H1 (cell line): ENCODE measurements at regions not wholly inside any gene's neighbourhood (a gene's known extent, or its start where the extent isn't known, plus 50 kb on each side); places are given as distances from the start of the nearest gene placed in this dataset.
A peak's percentile ranks its signal among the peaks of the same experiment; 100 is the strongest.

ENCODE experiments used
- CTCF ChIA-PET: fragments of 300-600 bp; sonication (Branson Sonifier 250); formaldehyde crosslinking; loops from one replicate; lab custom pipeline; 2021; ENCODE audit not compliant: partially characterized antibody; lab: Charles Lee
- POLR2A ChIA-PET: fragments of 300-600 bp; sonication (Branson Sonifier 250); formaldehyde crosslinking; loops from one replicate; lab custom pipeline; 2021; ENCODE audit warnings: inconsistent platforms; ENCODE audit not compliant: partially characterized antibody; lab: Charles Lee
- DNase-seq, 2 experiments: peaks; one replicate each; pipeline versions ENCODE4 v3.0.0 to v3.0.0-alpha.2; 2010 to 2022; ENCODE audit warnings: low spot score in 2 of 2, low read depth in 1 of 2, mixed read lengths in 1 of 2
- FAIRE-seq: peaks from 2 replicates; lab custom pipeline; 2011; peaks lifted over from hg19 to GRCh38; lab: Jason Lieb, UNC
- H2AFZ ChIP-seq: 2 replicates; pipeline ENCODE4 v1.8.1; 2012; ENCODE audit warnings: low read length, inconsistent platforms
- H2AK5ac ChIP-seq: 2 replicates; pipeline ENCODE4 v1.6.1; 2013; ENCODE audit warnings: low read depth, low read length
- H2BK120ac ChIP-seq: replicated peaks from 2 replicates; pipeline ENCODE3; 2013; ENCODE audit warnings: low read depth, low read length, inconsistent platforms
- H2BK12ac ChIP-seq: 2 replicates; pipeline ENCODE4 v1.6.1; 2013; ENCODE audit warnings: low read depth, low read length
- H2BK15ac ChIP-seq: 2 replicates; pipeline ENCODE4 v1.6.1; 2013; ENCODE audit warnings: low read length
- H2BK20ac ChIP-seq: 2 replicates; pipeline ENCODE4 v1.6.1; 2013; ENCODE audit warnings: low read length
- H2BK5ac ChIP-seq: 2 replicates; pipeline ENCODE4 v1.6.1; 2013; ENCODE audit warnings: low read depth, low read length
- H3K14ac ChIP-seq: 2 replicates; pipeline ENCODE4 v1.6.1; 2013; ENCODE audit warnings: inconsistent platforms; ENCODE audit not compliant: insufficient read length
- H3K18ac ChIP-seq: 2 replicates; pipeline ENCODE4 v1.6.1; 2013; ENCODE audit warnings: low read length; ENCODE audit errors: extremely low read depth
- H3K23ac ChIP-seq: 2 replicates; pipeline ENCODE4 v1.6.1; 2013; ENCODE audit warnings: inconsistent platforms; ENCODE audit not compliant: insufficient read length
- H3K23me2 ChIP-seq: 2 replicates; pipeline ENCODE4 v1.6.1; 2013; ENCODE audit warnings: low read depth, low read length
- H3K27ac ChIP-seq: 2 replicates; pipeline ENCODE4 v1.6.1; 2011; ENCODE audit warnings: low read depth, low read length, inconsistent platforms
- H3K27me3 ChIP-seq, 4 experiments: replicated peaks in 1 of 4; 1 replicate in 1 of 4; 2 replicates in 3 of 4; pipeline versions ENCODE4 v1.6.1 to v1.8.1; 2011 to 2013; ENCODE audit warnings: low read length in 3 of 4, mild to moderate bottlenecking in 3 of 4, inconsistent platforms in 2 of 4, mixed read lengths in 2 of 4, moderate library complexity in 1 of 4; ENCODE audit not compliant: control insufficient read depth in 3 of 4, insufficient read depth in 3 of 4; ENCODE audit errors: extremely low read depth in 1 of 4
- H3K36me3 ChIP-seq, 4 experiments: 2 replicates each; pipeline versions ENCODE4 v1.6.1 to v1.8.1; 2011 to 2013; ENCODE audit warnings: mild to moderate bottlenecking in 4 of 4, low read length in 3 of 4, moderate library complexity in 2 of 4, control low read depth in 1 of 4, inconsistent platforms in 1 of 4; ENCODE audit not compliant: insufficient read depth in 4 of 4, control insufficient read depth in 2 of 4
- H3K4ac ChIP-seq: replicated peaks from 2 replicates; pipeline ENCODE3; 2013; ENCODE audit warnings: low read length, low read depth, mixed read lengths, inconsistent platforms; ENCODE audit not compliant: insufficient read length
- H3K4me1 ChIP-seq, 4 experiments: replicated peaks in 1 of 4; 1 replicate in 1 of 4; 2 replicates in 3 of 4; pipeline versions ENCODE4 v1.6.1 to v1.8.1; 2011 to 2013; ENCODE audit warnings: low read length in 3 of 4, inconsistent platforms in 2 of 4, mixed read lengths in 1 of 4; ENCODE audit not compliant: insufficient read depth in 4 of 4, control insufficient read depth in 3 of 4
- H3K4me2 ChIP-seq, 2 experiments: 2 replicates each; pipeline versions ENCODE4 v1.6.1 to v1.8.1; 2011 to 2013; ENCODE audit warnings: low read depth in 2 of 2, low read length in 2 of 2, control low read depth in 1 of 2, inconsistent platforms in 1 of 2, mild to moderate bottlenecking in 1 of 2; ENCODE audit not compliant: insufficient read depth in 1 of 2
- H3K4me3 ChIP-seq, 4 experiments: fragments of 200-600, 300-600 bp in 1 of 4; sonication (generic), shearing (Covaris generic), sonication (Bioruptor Twin) in 1 of 4; 2 replicates each; pipeline versions ENCODE4 v1.5.1 to v1.8.1; 2011 to 2016; ENCODE audit warnings: low read length in 4 of 4, low read depth in 3 of 4, control low read depth in 2 of 4, inconsistent platforms in 2 of 4, mild to moderate bottlenecking in 2 of 4, mixed read lengths in 1 of 4, moderate library complexity in 1 of 4; ENCODE audit not compliant: insufficient read depth in 2 of 4; ENCODE audit errors: extremely low read depth in 1 of 4
- H3K56ac ChIP-seq: replicated peaks from 2 replicates; pipeline ENCODE3; 2013; ENCODE audit warnings: low read depth, mild to moderate bottlenecking, mixed read lengths, low read length, inconsistent platforms; ENCODE audit not compliant: insufficient read length
- H3K79me1 ChIP-seq: 2 replicates; pipeline ENCODE4 v1.6.1; 2013; ENCODE audit warnings: low read depth, low read length, control low read depth
- H3K79me2 ChIP-seq, 2 experiments: 2 replicates each; pipeline versions ENCODE4 v1.6.1 to v1.8.1; 2012 to 2013; ENCODE audit warnings: low read length in 2 of 2, mild to moderate bottlenecking in 2 of 2, inconsistent platforms in 1 of 2; ENCODE audit not compliant: insufficient read depth in 2 of 2, control insufficient read depth in 1 of 2
- H3K9ac ChIP-seq, 4 experiments: replicated peaks in 1 of 4; 1 replicate in 1 of 4; 2 replicates in 3 of 4; pipeline versions ENCODE4 v1.6.1 to v1.8.1; 2011 to 2013; ENCODE audit warnings: low read depth in 3 of 4, low read length in 3 of 4, control low read depth in 2 of 4, mild to moderate bottlenecking in 2 of 4, moderate library complexity in 2 of 4, inconsistent platforms in 1 of 4; ENCODE audit errors: extremely low read depth in 1 of 4
- H3K9me3 ChIP-seq, 2 experiments: 2 replicates each; pipeline versions ENCODE4 v1.6.1 to v1.8.1; 2012 to 2013; ENCODE audit warnings: mild to moderate bottlenecking in 2 of 2, moderate library complexity in 2 of 2, control low read depth in 1 of 2, inconsistent platforms in 1 of 2, low read depth in 1 of 2, low read length in 1 of 2, mixed read lengths in 1 of 2; ENCODE audit not compliant: insufficient read depth in 2 of 2
- H4K20me1 ChIP-seq, 2 experiments: replicated peaks in 1 of 2; 2 replicates each; pipeline versions ENCODE3 to v1.8.1; 2011 to 2013; ENCODE audit warnings: inconsistent platforms in 2 of 2, low read length in 2 of 2, mild to moderate bottlenecking in 1 of 2; ENCODE audit not compliant: insufficient read depth in 2 of 2, control insufficient read depth in 1 of 2
- H4K5ac ChIP-seq: 2 replicates; pipeline ENCODE4 v1.6.1; 2013; ENCODE audit warnings: low read length, low read depth, mixed read lengths, inconsistent platforms; ENCODE audit not compliant: insufficient read length
- H4K8ac ChIP-seq: 2 replicates; pipeline ENCODE4 v1.8.0; 2013; ENCODE audit warnings: mild to moderate bottlenecking, moderate library complexity, low read length, inconsistent platforms; ENCODE audit not compliant: insufficient read depth; ENCODE audit errors: extremely low read depth
- H4K91ac ChIP-seq: replicated peaks from 2 replicates; pipeline ENCODE3; 2013; ENCODE audit warnings: low read length, mixed read lengths, inconsistent platforms; ENCODE audit not compliant: insufficient read length
- ASH2L ChIP-seq: fragments of 200-600, 300-600 bp; sonication (generic); IDR thresholded peaks from one replicate; pipeline ENCODE4 v1.7.1; 2017; ENCODE audit warnings: low read length
- RFX5 ChIP-seq: IDR thresholded peaks from 2 replicates; pipeline ENCODE4 v1.6.1; 2011; ENCODE audit warnings: low read depth, low read length, improper control_type of control experiment, borderline replicate concordance
- TAF7 ChIP-seq: optimal IDR thresholded peaks from 2 replicates; pipeline ENCODE3; 2011; ENCODE audit warnings: low read depth, mild to moderate bottlenecking, inconsistent platforms, low read length, moderate library complexity, borderline replicate concordance
- WGBS, 2 experiments: shearing (Covaris generic) in 1 of 2; methylation state at CpG; one replicate each; pipeline versions ENCODE4 v1.1.6 to v1.1.7; 2013 to 2015; ENCODE audit warnings: low lambda C conversion rate in 2 of 2, mixed read lengths in 2 of 2, inconsistent platforms in 1 of 2, low coverage in 1 of 2, missing lambda C conversion rate in 1 of 2; ENCODE audit not compliant: insufficient replicate concordance in 2 of 2, insufficient coverage in 1 of 2, insufficient read length in 1 of 2; ENCODE audit errors: extremely low coverage in 1 of 2, missing lambda C conversion rate in 1 of 2; 5-methylcytosine and 5-hydroxymethylcytosine counted together

GRCh38 chr1:30183006-30183405, 540.4 kb downstream of the MATN1 start:
- Histone ChIP-seq H4K91ac (no peak overlapping the region), H3K4ac (no peak overlapping the region), H2AFZ (no peak overlapping the region)
- TF ChIP-seq ASH2L (no peak), TAF7 (no peak), RFX5 (no peak)
- TF ChIP-seq, all 59 proteins: peak for 0
- Histone ChIP-seq H4K5ac (no peak overlapping the region), H3K56ac (no peak overlapping the region), H3K9ac (no peak overlapping the region), H2BK15ac (no peak overlapping the region), H2BK5ac (no peak overlapping the region), H4K8ac (no peak overlapping the region), H2AK5ac (no peak overlapping the region), H3K18ac (no peak overlapping the region), H2BK120ac (no peak overlapping the region), H2BK20ac (no peak overlapping the region), H4K20me1 (no peaks in the 10 kb centered on the region), H3K23ac (no peak overlapping the region), H3K9me3 (no peaks in the 10 kb centered on the region), H3K36me3 (no peaks in the 10 kb centered on the region), H3K4me2 (no peak overlapping the region), H2BK12ac (no peak overlapping the region), H3K27ac (no peak overlapping the region), H3K79me1 (no peaks in the 10 kb centered on the region), H3K27me3 (no peaks in the 10 kb centered on the region; a peak in 1 of 7 replicates), H3K4me1 (no peaks in the 10 kb centered on the region; a peak in 1 of 7 replicates), H3K14ac (no peak overlapping the region), H3K4me3 (no peak overlapping the region), H3K79me2 (no peaks in the 10 kb centered on the region), H3K23me2 (peaks cover 2% of the 10 kb centered on the region; the same call in 1 of the 2 replicates)
- WGBS, 2 experiments, result 98% methylated on average over 4 of the region's 4 CpGs; no CpG with 5 or more reads in 1 of the 2 experiments
- POLR2A ChIA-PET, result no interaction called here
- CTCF ChIA-PET, result interaction anchor here (0.7 kb wide), 1 partner anchor 1508 kb away, joined by 3 read pairs; no protein-coding TSS in a partner anchor
- DNase-seq (peak in 1 of 2 experiments; percentile 2), FAIRE-seq (no peak)
